Panc1 (cell line): ENCODE measurements at regions not wholly inside any gene's neighbourhood (a gene's known extent, or its start where the extent isn't known, plus 50 kb on each side); places are given as distances from the start of the nearest gene placed in this dataset.

ENCODE experiments used
- ATAC-seq: fragments of 200-7000 bp; cut with Tn5 transposase; 2 replicates; pipeline ENCODE4 v1.9.1; 2020; ENCODE audit warnings: mild to moderate bottlenecking, moderate library complexity
- BruUV-seq: library from RNA; stranded (reverse); fragments of 400-500 nt; replicated peaks from 2 replicates; lab custom pipeline; 2021; lab: Mats Ljungman, UMichigan
- CTCF ChIA-PET: fragments of 300-600 bp; sonication (Branson Sonifier 250); formaldehyde crosslinking; loops from one replicate; lab custom pipeline; 2022; ENCODE audit warnings: antibody characterized with exemption; lab: Charles Lee
- POLR2A ChIA-PET: fragments of 300-600 bp; sonication (Branson Sonifier 250); formaldehyde crosslinking; loops from one replicate; lab custom pipeline; 2022; ENCODE audit warnings: antibody characterized with exemption; lab: Charles Lee
- DNase-seq: peaks from one replicate; pipeline ENCODE4 v3.0.0-alpha.2; 2010; ENCODE audit warnings: low read depth, low spot score
- H3K27ac ChIP-seq: 2 replicates; pipeline ENCODE4 v1.5.1; 2011; ENCODE audit warnings: mild to moderate bottlenecking, low read length, inconsistent platforms
- H3K27me3 ChIP-seq: fragments of 200-500 bp; sonication (Bioruptor generic); 2 replicates; pipeline ENCODE4 v1.6.0; 2014; ENCODE audit warnings: low read length, inconsistent platforms; ENCODE audit not compliant: control insufficient read depth, insufficient read depth
- H3K36me3 ChIP-seq: fragments of 200-500 bp; sonication (Bioruptor generic); 2 replicates; pipeline ENCODE4 v1.5.1; 2014; ENCODE audit warnings: inconsistent platforms, mild to moderate bottlenecking, low read length, moderate library complexity; ENCODE audit not compliant: control insufficient read depth, insufficient read depth
- H3K4me1 ChIP-seq: 2 replicates; pipeline ENCODE4 v1.5.1; 2011; ENCODE audit warnings: inconsistent platforms, mild to moderate bottlenecking, low read length, moderate library complexity; ENCODE audit not compliant: control insufficient read depth, insufficient read depth
- H3K4me3 ChIP-seq, 2 experiments: 2 replicates each; pipeline ENCODE4 v1.5.1; 2011 to 2012; ENCODE audit warnings: low read depth in 2 of 2, low read length in 2 of 2, mild to moderate bottlenecking in 2 of 2, inconsistent platforms in 1 of 2, moderate library complexity in 1 of 2
- H3K9me3 ChIP-seq: fragments of 200-500 bp; sonication (Bioruptor generic); 2 replicates; pipeline ENCODE4 v1.5.1; 2014; ENCODE audit warnings: low read depth, mild to moderate bottlenecking, inconsistent platforms, low read length, moderate library complexity; ENCODE audit not compliant: control insufficient read depth, insufficient read depth
- CTCF ChIP-seq: fragments of 450-650 bp; IDR thresholded peaks from 2 replicates; pipeline ENCODE4 v1.5.1; 2017; ENCODE audit warnings: mild to moderate bottlenecking
- POLR2AphosphoS5 ChIP-seq: IDR thresholded peaks from 2 replicates; pipeline ENCODE4 v1.6.1; 2012; ENCODE audit warnings: mild to moderate bottlenecking, low read depth, low read length, moderate library complexity
- REST ChIP-seq, 2 experiments: IDR thresholded peaks; 2 replicates each; pipeline ENCODE4 v1.6.1; 2011 to 2012; ENCODE audit warnings: low read depth in 2 of 2, control low read depth in 1 of 2, low read length in 1 of 2, mild to moderate bottlenecking in 1 of 2, moderate library complexity in 1 of 2; ENCODE audit not compliant: insufficient read depth in 1 of 2
- SIN3A ChIP-seq: IDR thresholded peaks from 2 replicates; pipeline ENCODE4 v1.6.1; 2012; ENCODE audit warnings: low read depth, mild to moderate bottlenecking, low read length, moderate library complexity, borderline replicate concordance; ENCODE audit not compliant: insufficient read depth
- TCF7L2 ChIP-seq: IDR thresholded peaks from 2 replicates; pipeline ENCODE4 v1.6.1; 2011; ENCODE audit warnings: mild to moderate bottlenecking, low read depth, low read length, inconsistent platforms
- in situ Hi-C: cut with HindIII; loops from 2 replicates; pipeline ENCODE4 v1.10.0; 2016; ENCODE audit warnings: low sequenced_read_pairs, low pct_unique_long_range_greater_than_20kb
- intact Hi-C: fragments of 100-400 bp; cut with micrococcal nuclease; formaldehyde crosslinking; loops from one replicate; pipeline ENCODE4 v1.10.0; 2022; ENCODE audit not compliant: unreplicated experiment

GRCh38 chr14:48849741-48850322 is 736.3 kb downstream of the RPS29 start:
- DNase-seq (no peak), ATAC-seq (no peak)
- Histone ChIP-seq H3K4me3 (no peak overlapping the region), H3K36me3 (no peaks in the 10 kb centered on the region), H3K27me3 (no peaks in the 10 kb centered on the region), H3K4me1 (no peaks in the 10 kb centered on the region), H3K9me3 (no peaks in the 10 kb centered on the region), H3K27ac (no peak overlapping the region)
- intact Hi-C loops (no loop called here), in situ Hi-C loops (no loop called here)
- TF ChIP-seq TCF7L2 (no peak), REST (IDR thresholded peaks at IDR 0.05; ENCODE audit: insufficient read depth in 1 of 2, low read depth in 2 of 2, low read length in 1 of 2) (no peak), SIN3A (no peak), POLR2AphosphoS5 (no peak), CTCF (no peak)
- ChIA-PET POLR2A (no interaction called here), CTCF (no interaction called here)
- no TSS peak for BruUV-seq

GRCh38 chr14:48842785-48843184 is 743.4 kb downstream of the RPS29 start:
- ATAC-seq (no peak), DNase-seq (no peak)
- TF ChIP-seq TCF7L2 (no peak), CTCF (no peak), REST (IDR thresholded peaks at IDR 0.05; ENCODE audit: insufficient read depth in 1 of 2, low read depth in 2 of 2, low read length in 1 of 2) (no peak), SIN3A (no peak), POLR2AphosphoS5 (no peak)
- Histone ChIP-seq H3K36me3 (no peaks in the 10 kb centered on the region), H3K4me1 (no peaks in the 10 kb centered on the region), H3K4me3 (no peak overlapping the region), H3K9me3 (no peaks in the 10 kb centered on the region), H3K27ac (no peak overlapping the region), H3K27me3 (no peaks in the 10 kb centered on the region)
- ChIA-PET CTCF (no interaction called here), POLR2A (no interaction called here)
- no TSS peak for BruUV-seq
- in situ Hi-C loops (no loop called here), intact Hi-C loops (no loop called here)
